T-helper 9 cell (primary cell): ENCODE measurements at regions not wholly inside any gene's neighbourhood (a gene's known extent, or its start where the extent isn't known, plus 50 kb on each side); places are given as distances from the start of the nearest gene placed in this dataset.

Experiments used
- DNase-seq: peaks from one replicate; pipeline ENCODE4 v3.0.0-alpha.2; 2020

DNA sequence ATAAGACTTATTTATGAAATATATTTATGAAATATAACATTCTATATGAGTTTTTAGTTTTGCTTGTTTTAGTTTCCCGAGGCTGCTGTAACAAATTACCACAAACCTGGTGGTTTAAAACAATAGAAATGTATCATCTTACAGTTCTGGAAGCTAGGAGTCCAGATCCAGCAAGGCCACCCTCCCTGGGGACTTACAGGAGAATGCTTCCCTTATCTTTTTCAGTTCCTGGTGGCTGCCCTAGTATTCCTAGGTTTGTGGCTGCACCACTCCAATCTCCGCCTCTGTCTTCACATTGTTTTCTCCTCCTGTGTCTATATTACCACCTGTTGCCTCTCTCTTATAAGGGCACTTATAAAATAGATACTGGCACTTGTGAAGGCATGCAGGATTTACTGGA is 877.8 kb downstream of the TUSC7 start:
- no peak for DNase-seq

DNA sequence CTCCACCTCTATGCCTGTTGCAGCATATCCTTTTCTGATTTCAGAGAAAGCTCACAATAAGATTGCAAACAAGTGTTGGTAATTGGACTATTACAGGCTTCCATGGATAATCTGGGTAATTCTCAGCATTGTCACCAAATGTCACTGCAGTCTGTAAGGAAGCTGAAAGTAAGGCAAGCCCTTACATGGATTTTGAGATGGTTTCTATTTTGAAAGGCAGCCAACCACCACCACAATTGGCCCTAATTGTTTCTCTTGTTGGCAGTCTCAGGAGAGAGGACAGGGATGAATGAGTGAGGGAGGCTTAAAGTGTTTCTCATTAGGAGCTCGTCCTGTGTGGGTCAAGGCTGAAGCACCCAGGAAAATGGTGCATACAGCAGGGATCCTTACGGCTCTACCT is 879.9 kb downstream of the TUSC7 start:
- no peak for DNase-seq

DNA sequence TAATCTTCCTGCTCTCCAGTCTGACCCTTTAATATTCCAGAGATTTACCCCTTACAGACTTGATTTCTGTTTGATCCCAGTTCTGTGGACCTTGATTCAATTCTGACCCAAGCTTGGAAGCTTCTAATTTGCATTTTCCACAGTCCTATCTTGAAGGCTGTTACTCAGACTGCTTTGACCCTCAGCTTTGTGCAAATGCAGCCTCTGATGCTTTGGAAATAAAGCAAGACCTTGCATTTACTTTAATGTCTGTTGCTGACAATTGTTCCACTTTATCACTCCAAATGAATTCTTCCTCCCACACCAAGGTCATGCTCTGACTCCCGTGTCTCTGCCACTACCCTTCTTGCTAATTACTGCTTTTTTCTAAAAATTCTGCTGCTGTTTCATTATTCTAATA is 886.0 kb downstream of the TUSC7 start:
- DNase-seq, result no peak

DNA sequence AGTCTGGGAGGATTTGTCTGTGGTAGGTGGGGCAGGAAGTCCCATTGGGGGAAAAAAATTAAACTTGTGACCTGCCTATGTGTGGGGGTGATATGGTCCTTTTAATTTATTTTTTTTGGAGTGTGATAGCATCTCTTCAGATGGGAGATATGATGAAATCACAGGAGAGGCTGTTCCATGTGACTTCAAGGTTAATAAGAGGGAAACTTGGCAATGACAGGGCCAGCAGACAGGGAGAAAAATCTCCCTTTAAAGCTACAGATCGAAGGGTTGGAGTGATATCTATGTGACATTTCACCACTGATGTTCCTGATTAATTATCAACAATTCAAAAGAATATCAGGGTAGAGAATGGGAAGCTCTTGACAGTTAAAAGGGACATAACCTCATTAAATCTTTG is 886.9 kb downstream of the TUSC7 start:
- DNase-seq, result no peak

DNA sequence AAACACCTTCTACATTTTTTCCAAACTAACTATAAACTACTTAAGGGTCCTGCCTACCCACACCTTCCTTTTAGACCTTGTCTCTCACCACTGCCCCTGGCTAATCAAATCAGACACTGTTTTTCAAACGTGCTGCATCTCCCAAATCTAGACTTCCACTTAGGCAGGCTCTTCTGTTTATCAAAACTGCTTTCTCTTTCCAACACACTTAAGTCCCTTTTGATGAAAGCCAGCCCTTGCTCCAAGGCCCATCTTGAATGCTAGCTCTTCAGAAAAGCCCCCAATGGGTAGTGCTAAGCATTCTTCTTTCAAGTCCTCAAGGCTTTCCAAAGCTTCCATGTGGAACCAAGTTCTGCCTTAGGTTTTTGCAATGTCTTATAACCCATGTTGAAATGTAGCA is 888.3 kb downstream of the TUSC7 start:
- no peak for DNase-seq

- DNase-seq, result no peak
Measured at GRCh38 chr3:117600112-117600511, 890.5 kb downstream of the TUSC7 start.

- no peak for DNase-seq
Measured at GRCh38 chr3:117600666-117601065, 891.1 kb downstream of the TUSC7 start.

DNA sequence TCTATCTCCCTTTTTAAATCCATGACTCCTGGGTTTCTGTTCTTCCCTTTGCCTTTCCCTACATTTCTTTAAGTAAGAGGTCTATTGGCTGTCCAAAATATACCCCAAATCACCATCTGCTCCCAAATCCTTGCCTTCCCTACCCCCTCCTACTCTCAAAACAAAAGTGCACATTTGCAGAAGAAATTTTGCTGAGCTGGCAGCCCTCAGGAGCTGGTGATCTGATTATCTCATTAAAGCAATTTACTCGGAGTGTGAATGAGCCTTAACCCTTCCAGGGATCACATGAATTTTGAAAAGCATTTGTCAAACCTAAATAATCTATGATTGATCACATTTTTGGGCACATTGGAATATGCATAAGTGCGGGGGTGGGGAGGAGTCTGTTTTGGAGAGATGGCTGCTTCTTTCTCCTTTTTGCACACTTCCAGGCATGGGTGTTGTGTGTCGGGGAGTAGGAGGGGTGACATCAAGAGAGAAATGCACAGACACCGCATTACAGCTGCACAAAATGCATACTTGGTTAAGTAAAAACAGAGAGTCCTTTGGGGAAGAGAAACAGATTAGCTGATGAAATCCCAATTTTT is 892.6 kb downstream of the TUSC7 start:
- DNase-seq, result no peak

GRCh38 chr3:117603097-117603496 is 893.5 kb downstream of the TUSC7 start:
- no peak for DNase-seq

- no peak for DNase-seq
Measured at GRCh38 chr3:117606866-117607265, 897.3 kb downstream of the TUSC7 start.

- DNase-seq, result no peak
Measured at GRCh38 chr3:117609330-117609729, 899.8 kb downstream of the TUSC7 start.

DNA sequence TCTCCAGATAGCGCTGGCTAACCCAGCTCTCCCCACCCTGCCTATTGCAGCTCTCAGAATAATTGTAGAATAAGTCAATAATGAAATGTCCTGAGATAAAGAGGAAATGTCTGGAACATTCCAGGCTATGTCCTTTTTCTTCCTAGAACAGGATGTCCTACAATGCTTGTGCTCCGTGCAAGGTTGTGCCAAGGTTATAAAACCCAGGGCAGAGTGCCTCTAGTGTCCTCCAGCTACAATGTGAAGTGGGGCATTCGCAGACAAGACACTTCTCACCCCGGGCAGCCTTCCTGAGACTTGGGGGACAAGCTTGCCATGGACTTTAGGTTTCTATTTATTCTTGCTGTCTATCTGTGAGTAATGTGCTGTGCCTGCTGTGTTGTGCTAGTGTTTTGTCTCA is 900.6 kb downstream of the TUSC7 start:
- DNase-seq, result no peak

DNA sequence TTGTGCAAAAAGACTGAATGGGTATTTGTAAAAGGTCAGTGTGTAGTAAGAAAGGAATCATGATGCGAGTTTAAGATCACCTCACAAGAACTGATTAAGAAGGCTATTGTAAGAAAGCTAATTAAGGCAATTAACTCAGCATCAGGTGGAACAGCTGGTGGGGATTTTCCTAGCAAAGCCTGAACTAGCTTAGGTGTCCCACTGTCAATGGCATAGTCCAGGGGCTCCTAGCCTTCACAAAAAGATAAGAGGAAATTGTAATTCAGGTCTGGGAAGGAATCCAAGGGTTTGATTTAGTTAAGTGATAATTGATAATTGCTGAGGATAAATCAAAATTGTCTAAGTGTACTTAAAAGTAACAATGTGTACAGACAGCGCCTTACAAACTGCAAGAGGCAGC is 901.6 kb downstream of the TUSC7 start:
- DNase-seq, result no peak

- no peak for DNase-seq
Measured at GRCh38 chr3:117616227-117616626, 906.6 kb downstream of the TUSC7 start.

GRCh38 chr3:117617906-117618305 is 908.3 kb downstream of the TUSC7 start:
- no peak for DNase-seq

- no peak for DNase-seq
Measured at GRCh38 chr3:117618462-117618861, 908.9 kb downstream of the TUSC7 start.

DNA sequence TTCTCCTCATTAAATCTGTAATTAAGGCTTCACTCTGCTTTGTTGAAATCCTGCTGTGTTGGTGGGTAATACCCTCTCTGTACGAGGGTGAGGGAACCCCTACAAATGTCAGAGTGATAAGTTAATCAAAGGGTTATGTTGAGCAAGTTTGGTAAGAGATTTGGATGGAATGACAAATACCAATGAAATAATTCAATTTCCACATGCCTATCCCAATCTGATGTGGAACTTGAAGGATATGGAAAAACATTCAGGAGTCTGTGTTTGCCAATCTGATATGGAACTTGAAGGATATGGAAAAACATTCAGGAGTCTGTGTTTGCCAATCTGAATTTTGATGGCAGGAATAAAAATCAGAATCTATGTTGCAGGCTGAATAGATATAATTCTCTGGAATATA is 910.2 kb downstream of the TUSC7 start:
- DNase-seq, result no peak

GRCh38 chr3:117622171-117622841 is 912.7 kb downstream of the TUSC7 start:
- no peak for DNase-seq

- DNase-seq, result no peak
Measured at GRCh38 chr3:117624424-117624823, 914.8 kb downstream of the TUSC7 start.

DNA sequence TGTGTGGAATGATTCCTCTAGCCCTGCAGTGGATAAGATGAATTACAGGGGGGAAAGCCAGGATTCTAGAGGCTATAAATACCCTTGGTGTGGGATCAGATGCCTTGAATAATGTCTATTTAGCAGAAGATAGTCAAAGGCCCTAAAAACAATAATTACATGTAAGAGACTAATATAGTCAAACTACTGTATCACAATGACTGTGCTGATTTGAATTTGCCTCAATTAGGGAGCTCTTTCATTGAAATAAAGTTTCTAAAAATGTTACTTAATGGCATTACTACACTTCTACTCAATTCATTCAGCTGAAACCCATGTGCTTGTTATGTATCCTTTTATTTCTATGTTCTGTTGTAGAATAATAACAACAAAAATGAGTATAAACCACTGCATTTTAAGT is 915.6 kb downstream of the TUSC7 start:
- DNase-seq, result no peak

DNA sequence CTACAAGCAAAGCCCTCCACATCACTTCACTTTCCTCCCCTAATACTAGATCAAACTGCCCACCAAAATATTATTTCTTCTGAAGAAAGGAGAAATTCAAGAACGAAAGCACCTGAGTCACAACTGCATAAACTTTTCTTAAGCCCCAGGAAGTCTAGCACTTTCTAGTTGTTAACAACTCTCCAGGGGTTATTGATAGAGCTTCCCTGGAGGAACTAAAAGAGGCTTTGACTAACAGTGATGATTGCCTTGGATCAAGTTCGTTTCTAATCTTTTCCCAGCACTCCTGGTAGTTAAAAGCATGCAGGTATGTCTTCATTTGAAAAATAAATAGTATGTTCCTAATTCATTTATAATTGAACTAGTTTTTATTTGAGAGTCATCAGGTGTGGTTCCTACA is 917.0 kb downstream of the TUSC7 start:
- no peak for DNase-seq

- no peak for DNase-seq
Measured at GRCh38 chr3:117628823-117629291, 919.3 kb downstream of the TUSC7 start.

DNA sequence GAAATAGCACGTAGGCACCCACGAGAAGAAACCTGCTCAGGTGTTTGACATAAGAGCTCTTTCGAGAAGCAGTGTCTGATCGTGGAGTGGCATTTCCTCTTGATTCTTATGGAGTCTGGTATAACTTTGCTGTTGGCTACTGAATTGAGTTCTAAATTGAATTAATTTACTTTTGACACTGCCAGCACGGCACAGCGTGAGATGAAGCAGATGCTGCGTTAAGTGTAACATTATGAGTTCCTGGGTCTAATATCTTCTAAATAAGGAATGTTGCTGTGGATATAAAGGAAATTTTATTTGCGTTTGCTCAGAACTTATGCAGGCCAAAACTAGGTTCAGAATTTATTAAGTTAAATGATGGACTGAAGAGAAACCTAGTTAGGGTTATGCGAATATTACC is 919.9 kb downstream of the TUSC7 start:
- DNase-seq, result no peak

DNA sequence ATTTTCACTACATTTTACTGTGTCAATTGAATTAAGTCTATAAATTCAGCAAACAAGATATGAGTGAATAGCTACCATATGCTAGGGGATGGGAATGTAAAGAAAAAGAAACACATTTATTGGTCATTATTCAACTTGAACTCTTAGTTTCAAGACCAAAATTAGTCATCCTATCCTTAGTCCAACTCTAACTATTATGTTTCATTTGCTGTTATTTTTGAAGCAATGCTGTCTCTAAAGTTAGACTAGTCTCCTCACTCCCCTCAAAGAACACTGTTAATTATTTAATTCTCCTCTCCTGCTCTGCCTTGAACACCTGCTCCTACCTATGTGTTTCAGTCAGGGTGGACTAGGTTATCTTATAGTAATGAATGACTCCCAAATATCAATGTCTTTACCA is 920.9 kb downstream of the TUSC7 start:
- no peak for DNase-seq

DNA sequence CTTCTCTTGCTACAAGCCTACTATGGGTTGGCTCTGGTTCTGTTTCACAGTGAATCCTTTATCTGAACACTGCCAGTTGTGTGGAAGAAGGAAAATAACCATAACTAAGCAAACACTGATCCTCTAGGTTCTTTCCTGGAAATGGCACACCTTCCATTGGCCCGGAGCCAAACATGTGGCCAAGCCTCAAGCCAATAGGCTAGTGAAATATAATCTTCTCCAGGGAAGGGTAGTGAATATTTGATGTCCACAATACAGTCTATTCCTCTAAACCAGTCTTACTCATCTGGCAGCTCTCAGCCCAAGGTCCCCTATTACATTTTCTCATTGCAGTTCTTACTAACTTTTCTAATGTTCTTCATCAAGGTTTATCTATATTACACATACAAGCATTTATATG is 921.3 kb downstream of the TUSC7 start:
- DNase-seq, result no peak
